ENCODE measurements at regions not wholly inside any gene's neighbourhood (a gene's known extent, or its start where the extent isn't known, plus 50 kb on each side); places are given as distances from the start of the nearest gene placed in this dataset.

DNA sequence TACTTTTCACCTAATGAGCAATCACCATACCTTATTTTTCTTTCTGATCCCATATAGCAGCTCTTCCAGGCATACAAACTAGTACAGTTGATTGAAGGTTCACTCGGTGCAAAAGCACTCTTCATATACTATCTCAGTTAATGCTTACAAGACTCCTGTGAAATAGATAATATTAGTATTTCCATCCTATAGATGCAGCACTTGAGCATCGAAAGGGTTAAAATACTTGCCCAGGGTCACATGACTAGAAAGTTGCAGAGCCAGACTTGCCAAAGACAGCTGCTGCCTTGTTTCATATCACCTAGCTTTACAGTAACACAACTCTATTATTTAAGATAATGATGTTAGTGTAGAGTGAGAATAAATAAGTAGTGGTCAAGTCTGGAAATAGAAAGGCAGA is 466.0 kb upstream of the TNP1 start:
- ATAC-seq (no peak), DNase-seq (no peak)
- intact Hi-C loops (cut with DNase I): no loop called here
- Histone ChIP-seq H3K4me3 (no peak overlapping the region), H3K36me3 (no peaks in the 10 kb centered on the region), H3K4me1 (peaks cover 0 to 27% (median 6%) of the 10 kb centered on the region in 9 donors), H3K9me3 (peaks cover 0 to 12% (median 0%) of the 10 kb centered on the region in 11 donors), H3K27ac (no peak overlapping the region), H3K27me3 (peaks cover 0 to 32% (median 0%) of the 10 kb centered on the region in 7 donors)
- 75 to 78% methylated on average over 2 of the region's 2 CpGs for WGBS, 2 donors
- TF ChIP-seq, protein P1, sequence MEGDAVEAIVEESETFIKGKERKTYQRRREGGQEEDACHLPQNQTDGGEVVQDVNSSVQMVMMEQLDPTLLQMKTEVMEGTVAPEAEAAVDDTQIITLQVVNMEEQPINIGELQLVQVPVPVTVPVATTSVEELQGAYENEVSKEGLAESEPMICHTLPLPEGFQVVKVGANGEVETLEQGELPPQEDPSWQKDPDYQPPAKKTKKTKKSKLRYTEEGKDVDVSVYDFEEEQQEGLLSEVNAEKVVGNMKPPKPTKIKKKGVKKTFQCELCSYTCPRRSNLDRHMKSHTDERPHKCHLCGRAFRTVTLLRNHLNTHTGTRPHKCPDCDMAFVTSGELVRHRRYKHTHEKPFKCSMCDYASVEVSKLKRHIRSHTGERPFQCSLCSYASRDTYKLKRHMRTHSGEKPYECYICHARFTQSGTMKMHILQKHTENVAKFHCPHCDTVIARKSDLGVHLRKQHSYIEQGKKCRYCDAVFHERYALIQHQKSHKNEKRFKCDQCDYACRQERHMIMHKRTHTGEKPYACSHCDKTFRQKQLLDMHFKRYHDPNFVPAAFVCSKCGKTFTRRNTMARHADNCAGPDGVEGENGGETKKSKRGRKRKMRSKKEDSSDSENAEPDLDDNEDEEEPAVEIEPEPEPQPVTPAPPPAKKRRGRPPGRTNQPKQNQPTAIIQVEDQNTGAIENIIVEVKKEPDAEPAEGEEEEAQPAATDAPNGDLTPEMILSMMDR (IDR thresholded peaks at IDR 0.05): no peak

DNA sequence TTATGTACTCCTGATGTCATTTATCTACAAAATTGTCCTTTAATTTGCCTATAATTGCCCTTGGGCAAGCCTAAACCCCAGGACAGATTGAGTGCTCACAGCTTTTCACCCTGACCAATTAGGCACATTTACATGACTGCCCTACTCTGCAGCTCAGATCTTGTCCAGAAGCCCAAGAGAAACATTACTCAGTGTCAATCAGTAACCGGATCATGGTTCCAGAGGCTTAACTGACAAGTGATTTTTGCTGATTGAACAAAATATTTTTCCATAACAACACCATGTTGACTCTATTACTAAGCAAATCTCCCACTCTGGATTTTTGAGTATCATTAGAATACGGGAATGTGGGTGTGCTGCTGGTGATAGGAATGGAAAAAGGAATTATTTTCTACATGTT is 465.4 kb upstream of the TNP1 start:
- WGBS, 2 donors: 82 to 90% methylated on average over 2 of the region's 2 CpGs
- TF ChIP-seq, protein P1 (IDR thresholded peaks at IDR 0.05): no peak
- H3K27ac ChIP-seq: no peak overlapping the region
- peaks cover 0 to 12% (median 0%) of the 10 kb centered on the region in 11 donors for H3K9me3 ChIP-seq
- intact Hi-C loops (cut with DNase I): no loop called here
- H3K4me1 ChIP-seq: peaks cover 0 to 24% (median 6%) of the 10 kb centered on the region in 9 donors
- no peaks in the 10 kb centered on the region for H3K36me3 ChIP-seq
- peaks cover 0 to 32% (median 0%) of the 10 kb centered on the region in 7 donors for H3K27me3 ChIP-seq
- ATAC-seq (no peak), DNase-seq (no peak)
- no peak overlapping the region for H3K4me3 ChIP-seq

DNA sequence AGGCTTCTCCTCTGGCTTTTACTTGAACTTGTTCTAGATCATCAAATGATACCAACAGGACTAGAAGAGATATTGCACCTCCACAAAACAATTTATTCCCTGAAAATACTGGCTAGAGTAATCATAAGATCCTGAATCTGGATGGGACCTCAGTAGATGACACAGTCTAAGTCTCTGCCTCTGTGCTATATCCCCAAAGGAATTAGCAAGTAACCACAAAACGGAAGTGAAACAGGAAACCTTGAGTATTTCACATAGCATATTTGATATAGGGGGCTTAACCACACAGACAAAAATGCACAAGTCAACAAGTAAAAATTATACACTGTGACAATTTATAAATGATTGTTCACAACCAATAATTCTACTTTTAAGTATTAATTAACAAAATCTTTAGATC is 456.9 kb upstream of the TNP1 start:
- no peak overlapping the region for H3K4me3 ChIP-seq
- H3K4me1 ChIP-seq: peaks cover 0 to 8% (median 0%) of the 10 kb centered on the region in 9 donors
- peaks cover 0 to 64% (median 0%) of the 10 kb centered on the region in 7 donors for H3K27me3 ChIP-seq
- DNase-seq (no peak), ATAC-seq (no peak)
- 43 to 64% methylated on average over 1 of the region's 1 CpG for WGBS, 2 donors
- peaks cover 0 to 16% (median 3%) of the 10 kb centered on the region in 11 donors for H3K9me3 ChIP-seq
- intact Hi-C loops (cut with DNase I): no loop called here
- H3K27ac ChIP-seq: no peak overlapping the region
- no peaks in the 10 kb centered on the region for H3K36me3 ChIP-seq
- TF ChIP-seq, protein P1 (IDR thresholded peaks at IDR 0.05): no peak

DNA sequence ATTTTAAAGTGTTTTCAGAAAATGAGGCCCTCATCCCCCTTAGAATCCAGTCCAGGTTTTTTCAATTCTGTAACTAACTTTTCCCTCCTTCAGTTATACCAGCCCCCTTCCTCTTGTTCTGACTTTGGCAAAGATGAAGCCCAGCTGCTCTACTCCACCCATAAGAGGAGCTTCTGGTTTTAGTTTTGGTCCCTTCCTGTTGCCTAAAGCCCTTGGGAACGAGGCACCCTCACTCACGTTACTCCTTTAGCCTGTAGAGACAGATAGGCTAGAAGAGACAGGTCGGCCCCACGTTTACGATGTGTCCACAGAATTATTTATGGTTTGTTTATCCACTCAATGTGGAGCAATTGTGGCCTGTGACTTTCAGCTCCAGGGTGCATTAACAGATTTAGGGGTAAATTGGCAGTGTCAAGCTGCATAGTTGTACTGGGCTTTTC is 454.2 kb upstream of the TNP1 start:
- Histone ChIP-seq H3K27me3 (peaks cover 0 to 72% (median 0%) of the 10 kb centered on the region in 7 donors), H3K36me3 (no peaks in the 10 kb centered on the region), H3K4me3 (no peak overlapping the region), H3K9me3 (peaks cover 0 to 16% (median 3%) of the 10 kb centered on the region in 11 donors), H3K4me1 (peaks cover 0 to 8% (median 0%) of the 10 kb centered on the region in 9 donors), H3K27ac (no peak overlapping the region)
- intact Hi-C loops (cut with DNase I): no loop called here
- TF ChIP-seq, protein P1 (IDR thresholded peaks at IDR 0.05): no peak
- no peak for DNase-seq
- ATAC-seq: no peak
- WGBS, 2 donors: 71 to 76% methylated on average over 5 of the region's 5 CpGs
